Body of pancreas (tissue), 4 donors: ENCODE measurements at regions not wholly inside any gene's neighbourhood (a gene's known extent, or its start where the extent isn't known, plus 50 kb on each side); places are given as distances from the start of the nearest gene placed in this dataset.

Source experiments
- CTCF ChIP-seq, 7 experiments: fragments of 450-650 bp in 4 of 7; fragments of 200-600 bp in 3 of 7; sonication (generic) in 3 of 7; IDR thresholded peaks; one replicate each; pipeline ENCODE4 v1.5.1; 2016 to 2019; ENCODE audit warnings: antibody characterized with exemption in 7 of 7
- POLR2A ChIP-seq, 3 donors: fragments of 450-650 bp; IDR thresholded peaks; one replicate each; pipeline ENCODE4 v1.6.1; 2016; ENCODE audit warnings: antibody characterized with exemption in 3 of 3, mild to moderate bottlenecking in 2 of 3

DNA sequence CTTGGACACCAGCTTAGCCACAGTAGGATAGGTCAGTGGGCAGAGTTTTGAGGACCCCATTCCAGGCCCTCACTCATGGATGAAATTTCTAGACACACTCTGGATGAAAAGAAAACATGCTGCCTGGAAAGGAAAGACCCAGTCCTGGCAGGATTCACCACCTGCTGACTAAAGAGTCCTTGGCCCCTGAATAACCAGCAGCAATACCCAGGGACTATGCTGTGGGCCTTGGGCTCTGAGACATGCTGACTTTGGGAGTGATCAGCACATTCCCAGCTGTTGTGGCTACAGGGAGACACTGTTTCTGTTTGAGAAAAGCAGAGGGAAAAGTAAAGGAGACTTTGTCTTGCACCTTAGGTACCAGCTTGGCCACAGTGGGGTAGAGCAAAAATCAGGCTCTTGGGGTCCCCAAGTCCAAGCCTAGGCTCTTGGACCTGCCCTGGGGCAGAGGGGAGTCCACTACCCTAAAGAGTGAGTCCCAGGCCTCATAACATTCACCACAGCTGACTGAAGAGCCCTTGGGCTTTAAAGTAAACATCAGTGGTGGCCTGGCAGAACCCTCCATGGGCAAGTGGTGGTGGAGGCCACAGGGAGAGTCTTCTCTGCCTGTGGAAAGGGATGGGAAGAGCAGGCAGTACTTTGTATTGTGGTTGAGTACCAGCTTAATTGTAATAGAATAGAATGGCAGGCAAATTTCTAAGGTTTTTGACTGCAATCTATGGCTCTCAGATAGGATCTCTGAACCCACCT, 516.8 kb downstream of the BCKDHB start:
- TF ChIP-seq POLR2A (IDR thresholded peaks at IDR 0.05) (no peak), CTCF (IDR thresholded peaks at IDR 0.05) (no peak)
